ENCODE measurements at regions not wholly inside any gene's neighbourhood (a gene's known extent, or its start where the extent isn't known, plus 50 kb on each side); places are given as distances from the start of the nearest gene placed in this dataset.

DNA sequence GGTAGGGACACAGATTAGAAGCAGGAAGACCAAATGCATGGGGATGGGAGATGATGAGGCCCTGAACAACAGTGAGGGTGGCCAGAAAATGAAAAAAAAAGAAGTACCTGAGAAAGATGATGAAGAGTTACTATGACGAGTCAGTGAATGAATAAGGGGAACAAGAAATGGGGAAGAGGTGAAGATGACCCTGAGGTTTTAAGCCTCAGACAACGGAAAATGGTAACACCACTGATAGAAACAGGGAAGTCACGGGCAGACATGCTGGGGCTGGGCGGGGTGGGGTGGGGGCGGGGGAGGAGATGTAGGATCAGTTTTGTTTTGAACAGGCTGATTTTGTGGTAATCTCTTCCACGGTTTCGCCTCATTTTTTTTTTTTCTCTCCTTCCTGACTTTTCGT is 205.1 kb upstream of the CADM1 start:
- no peak for TF ChIP-seq GLIS3 (CRISPR knock-in tag; IDR thresholded peaks at IDR 0.05)
- no peak for TF ChIP-seq SNAI2 (CRISPR knock-in tag; IDR thresholded peaks at IDR 0.05)
- no peak for TF ChIP-seq ARNTL (CRISPR knock-in tag; IDR thresholded peaks at IDR 0.05; ENCODE audit: borderline replicate concordance, low read depth)
- TF ChIP-seq TCF4 (CRISPR knock-in tag; IDR thresholded peaks at IDR 0.05; ENCODE audit: borderline replicate concordance): no peak
- TF ChIP-seq, protein P1, sequence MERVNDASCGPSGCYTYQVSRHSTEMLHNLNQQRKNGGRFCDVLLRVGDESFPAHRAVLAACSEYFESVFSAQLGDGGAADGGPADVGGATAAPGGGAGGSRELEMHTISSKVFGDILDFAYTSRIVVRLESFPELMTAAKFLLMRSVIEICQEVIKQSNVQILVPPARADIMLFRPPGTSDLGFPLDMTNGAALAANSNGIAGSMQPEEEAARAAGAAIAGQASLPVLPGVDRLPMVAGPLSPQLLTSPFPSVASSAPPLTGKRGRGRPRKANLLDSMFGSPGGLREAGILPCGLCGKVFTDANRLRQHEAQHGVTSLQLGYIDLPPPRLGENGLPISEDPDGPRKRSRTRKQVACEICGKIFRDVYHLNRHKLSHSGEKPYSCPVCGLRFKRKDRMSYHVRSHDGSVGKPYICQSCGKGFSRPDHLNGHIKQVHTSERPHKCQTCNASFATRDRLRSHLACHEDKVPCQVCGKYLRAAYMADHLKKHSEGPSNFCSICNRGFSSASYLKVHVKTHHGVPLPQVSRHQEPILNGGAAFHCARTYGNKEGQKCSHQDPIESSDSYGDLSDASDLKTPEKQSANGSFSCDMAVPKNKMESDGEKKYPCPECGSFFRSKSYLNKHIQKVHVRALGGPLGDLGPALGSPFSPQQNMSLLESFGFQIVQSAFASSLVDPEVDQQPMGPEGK (CRISPR knock-in tag; IDR thresholded peaks at IDR 0.05; ENCODE audit: borderline replicate concordance): no peak
- no peak for TF ChIP-seq ZC3H10 (CRISPR knock-in tag; IDR thresholded peaks at IDR 0.05)
- no peak for TF ChIP-seq BACH2 (CRISPR knock-in tag; IDR thresholded peaks at IDR 0.05; ENCODE audit: borderline replicate concordance)
- TF ChIP-seq OSR1 (CRISPR knock-in tag; IDR thresholded peaks at IDR 0.05): no peak
- no peak for TF ChIP-seq ZNF8 (CRISPR knock-in tag; IDR thresholded peaks at IDR 0.05)
